Tibial nerve (tissue), 3 donors: ENCODE measurements at regions not wholly inside any gene's neighbourhood (a gene's known extent, or its start where the extent isn't known, plus 50 kb on each side); places are given as distances from the start of the nearest gene placed in this dataset.

Source experiments
- POLR2A ChIP-seq, 2 donors: fragments of 450-650 bp; IDR thresholded peaks; one replicate each; pipeline ENCODE4 v1.6.1; 2017; ENCODE audit warnings: antibody characterized with exemption in 2 of 2, mild to moderate bottlenecking in 2 of 2, moderate library complexity in 2 of 2
- TF ChIP-seq, protein P1 (sequence below), 5 experiments: fragments of 200-600 bp in 3 of 5; fragments of 450-650 bp in 2 of 5; sonication (generic) in 3 of 5; IDR thresholded peaks; one replicate each; pipeline ENCODE4 v1.5.1; 2016 to 2019; ENCODE audit warnings: antibody characterized with exemption in 5 of 5, mild to moderate bottlenecking in 3 of 5, moderate library complexity in 2 of 5

DNA sequence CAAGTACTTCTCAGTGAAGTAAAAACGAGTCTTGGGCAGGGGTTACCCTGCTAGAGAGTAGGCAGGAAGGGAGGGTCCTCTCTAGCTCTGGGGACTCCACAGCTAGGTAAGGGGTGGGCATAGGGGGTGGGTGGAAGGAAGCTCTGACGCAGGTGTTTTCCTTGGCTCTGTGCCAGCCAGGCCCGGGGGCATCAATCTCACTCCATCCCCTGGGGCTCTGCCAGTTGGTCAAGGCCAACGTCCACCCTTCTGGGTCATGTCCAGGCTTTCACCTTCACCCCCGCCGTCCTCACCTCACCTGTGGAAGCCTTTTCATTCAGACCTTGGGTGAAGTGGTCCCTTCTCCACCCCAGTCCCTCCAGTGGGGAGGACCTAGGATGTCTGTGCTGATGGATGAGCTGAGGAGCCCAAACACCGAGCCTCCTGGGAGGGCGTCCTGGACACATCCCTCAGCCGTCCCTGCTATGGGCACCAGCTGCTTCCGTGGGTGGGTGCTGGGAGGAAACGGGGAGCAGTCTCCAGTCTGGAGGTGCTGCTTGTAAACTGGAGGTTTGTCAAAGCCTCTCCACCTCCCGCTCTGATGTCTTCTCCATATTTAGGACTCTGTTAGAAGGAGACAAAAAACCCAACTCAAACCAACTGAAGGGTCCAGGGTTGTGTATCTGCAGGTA lies 71.5 kb upstream of the SFSWAP start:
- TF ChIP-seq, protein P1, sequence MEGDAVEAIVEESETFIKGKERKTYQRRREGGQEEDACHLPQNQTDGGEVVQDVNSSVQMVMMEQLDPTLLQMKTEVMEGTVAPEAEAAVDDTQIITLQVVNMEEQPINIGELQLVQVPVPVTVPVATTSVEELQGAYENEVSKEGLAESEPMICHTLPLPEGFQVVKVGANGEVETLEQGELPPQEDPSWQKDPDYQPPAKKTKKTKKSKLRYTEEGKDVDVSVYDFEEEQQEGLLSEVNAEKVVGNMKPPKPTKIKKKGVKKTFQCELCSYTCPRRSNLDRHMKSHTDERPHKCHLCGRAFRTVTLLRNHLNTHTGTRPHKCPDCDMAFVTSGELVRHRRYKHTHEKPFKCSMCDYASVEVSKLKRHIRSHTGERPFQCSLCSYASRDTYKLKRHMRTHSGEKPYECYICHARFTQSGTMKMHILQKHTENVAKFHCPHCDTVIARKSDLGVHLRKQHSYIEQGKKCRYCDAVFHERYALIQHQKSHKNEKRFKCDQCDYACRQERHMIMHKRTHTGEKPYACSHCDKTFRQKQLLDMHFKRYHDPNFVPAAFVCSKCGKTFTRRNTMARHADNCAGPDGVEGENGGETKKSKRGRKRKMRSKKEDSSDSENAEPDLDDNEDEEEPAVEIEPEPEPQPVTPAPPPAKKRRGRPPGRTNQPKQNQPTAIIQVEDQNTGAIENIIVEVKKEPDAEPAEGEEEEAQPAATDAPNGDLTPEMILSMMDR (IDR thresholded peaks at IDR 0.05), result no peak
- TF ChIP-seq POLR2A (IDR thresholded peaks at IDR 0.05), result no peak
